Hepatocyte (in vitro differentiated cells): ENCODE measurements at regions not wholly inside any gene's neighbourhood (a gene's known extent, or its start where the extent isn't known, plus 50 kb on each side); places are given as distances from the start of the nearest gene placed in this dataset.

ENCODE experiments used
- DNase-seq: peaks from one replicate; pipeline ENCODE4 v3.0.0-alpha.2; 2016; ENCODE audit warnings: low spot score
- H2AFZ ChIP-seq: fragments of 200-600 bp; sonication (generic); 2 replicates; pipeline ENCODE4 v1.6.0; 2016; ENCODE audit warnings: antibody characterized with exemption, mild to moderate bottlenecking
- H3K27ac ChIP-seq: fragments of 200-600 bp; sonication (generic); 2 replicates; pipeline ENCODE4 v1.5.1; 2016; ENCODE audit warnings: mild to moderate bottlenecking
- H3K27me3 ChIP-seq: fragments of 200-600 bp; sonication (generic); 2 replicates; pipeline ENCODE4 v1.6.1; 2016
- H3K36me3 ChIP-seq: fragments of 200-600 bp; sonication (generic); replicated peaks from 2 replicates; pipeline ENCODE4 v1.5.1; 2016; ENCODE audit warnings: low read depth; ENCODE audit not compliant: insufficient read depth
- H3K4me1 ChIP-seq: fragments of 200-600 bp; sonication (generic); 2 replicates; pipeline ENCODE4 v1.5.1; 2016; ENCODE audit warnings: mild to moderate bottlenecking, moderate library complexity; ENCODE audit not compliant: insufficient read depth
- H3K4me2 ChIP-seq: fragments of 200-600 bp; sonication (generic); 2 replicates; pipeline ENCODE4 v1.6.0; 2016
- H3K4me3 ChIP-seq: fragments of 200-600 bp; sonication (generic); 2 replicates; pipeline ENCODE4 v1.5.1; 2016; ENCODE audit warnings: mild to moderate bottlenecking
- H3K79me2 ChIP-seq: fragments of 200-600 bp; sonication (generic); 2 replicates; pipeline ENCODE4 v1.6.0; 2017; ENCODE audit warnings: mild to moderate bottlenecking
- H3K9me2 ChIP-seq: fragments of 200-600 bp; sonication (generic); replicated peaks from 2 replicates; pipeline ENCODE4 v1.6.0; 2017; ENCODE audit warnings: mild to moderate bottlenecking; ENCODE audit not compliant: insufficient read depth
- H3K9me3 ChIP-seq: fragments of 200-600 bp; sonication (generic); 2 replicates; pipeline ENCODE4 v1.5.1; 2016; ENCODE audit warnings: low read depth, mild to moderate bottlenecking
- H4K20me1 ChIP-seq: fragments of 200-600 bp; sonication (generic); 2 replicates; pipeline ENCODE4 v1.6.0; 2016; ENCODE audit warnings: mild to moderate bottlenecking; ENCODE audit not compliant: insufficient read depth, poor library complexity, severe bottlenecking
- EZH2 ChIP-seq: fragments of 200-600 bp; sonication (generic); IDR thresholded peaks from 2 replicates; pipeline ENCODE4 v1.6.1; 2016; ENCODE audit warnings: antibody characterized with exemption, mild to moderate bottlenecking, borderline replicate concordance
- EZH2phosphoT487 ChIP-seq: fragments of 200-600 bp; sonication (generic); IDR thresholded peaks from one replicate; pipeline ENCODE4 v1.6.1; 2018; ENCODE audit warnings: antibody characterized with exemption, mild to moderate bottlenecking, low read depth, moderate library complexity; ENCODE audit not compliant: unreplicated experiment, severe bottlenecking
- WGBS: methylation state at CpG from one replicate; pipeline ENCODE4 v1.1.6; 2016; ENCODE audit warnings: low lambda C conversion rate; ENCODE audit errors: missing lambda C conversion rate; 5-methylcytosine and 5-hydroxymethylcytosine counted together
- TF ChIP-seq, protein P1 (sequence below): fragments of 200-600 bp; sonication (generic); IDR thresholded peaks from 2 replicates; pipeline ENCODE4 v1.5.1; 2016; ENCODE audit warnings: antibody characterized with exemption, mild to moderate bottlenecking; ENCODE audit not compliant: poor library complexity

- 20% methylated on average over 4 of the region's 4 CpGs for WGBS
- H2AFZ ChIP-seq: no peak overlapping the region
- TF ChIP-seq, protein P1, sequence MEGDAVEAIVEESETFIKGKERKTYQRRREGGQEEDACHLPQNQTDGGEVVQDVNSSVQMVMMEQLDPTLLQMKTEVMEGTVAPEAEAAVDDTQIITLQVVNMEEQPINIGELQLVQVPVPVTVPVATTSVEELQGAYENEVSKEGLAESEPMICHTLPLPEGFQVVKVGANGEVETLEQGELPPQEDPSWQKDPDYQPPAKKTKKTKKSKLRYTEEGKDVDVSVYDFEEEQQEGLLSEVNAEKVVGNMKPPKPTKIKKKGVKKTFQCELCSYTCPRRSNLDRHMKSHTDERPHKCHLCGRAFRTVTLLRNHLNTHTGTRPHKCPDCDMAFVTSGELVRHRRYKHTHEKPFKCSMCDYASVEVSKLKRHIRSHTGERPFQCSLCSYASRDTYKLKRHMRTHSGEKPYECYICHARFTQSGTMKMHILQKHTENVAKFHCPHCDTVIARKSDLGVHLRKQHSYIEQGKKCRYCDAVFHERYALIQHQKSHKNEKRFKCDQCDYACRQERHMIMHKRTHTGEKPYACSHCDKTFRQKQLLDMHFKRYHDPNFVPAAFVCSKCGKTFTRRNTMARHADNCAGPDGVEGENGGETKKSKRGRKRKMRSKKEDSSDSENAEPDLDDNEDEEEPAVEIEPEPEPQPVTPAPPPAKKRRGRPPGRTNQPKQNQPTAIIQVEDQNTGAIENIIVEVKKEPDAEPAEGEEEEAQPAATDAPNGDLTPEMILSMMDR: peak; percentile 47
- no peak for TF ChIP-seq EZH2phosphoT487
These were observed 304.9 kb downstream of the CDH26 start for GRCh38 chr20:60262967-60263603.

DNA sequence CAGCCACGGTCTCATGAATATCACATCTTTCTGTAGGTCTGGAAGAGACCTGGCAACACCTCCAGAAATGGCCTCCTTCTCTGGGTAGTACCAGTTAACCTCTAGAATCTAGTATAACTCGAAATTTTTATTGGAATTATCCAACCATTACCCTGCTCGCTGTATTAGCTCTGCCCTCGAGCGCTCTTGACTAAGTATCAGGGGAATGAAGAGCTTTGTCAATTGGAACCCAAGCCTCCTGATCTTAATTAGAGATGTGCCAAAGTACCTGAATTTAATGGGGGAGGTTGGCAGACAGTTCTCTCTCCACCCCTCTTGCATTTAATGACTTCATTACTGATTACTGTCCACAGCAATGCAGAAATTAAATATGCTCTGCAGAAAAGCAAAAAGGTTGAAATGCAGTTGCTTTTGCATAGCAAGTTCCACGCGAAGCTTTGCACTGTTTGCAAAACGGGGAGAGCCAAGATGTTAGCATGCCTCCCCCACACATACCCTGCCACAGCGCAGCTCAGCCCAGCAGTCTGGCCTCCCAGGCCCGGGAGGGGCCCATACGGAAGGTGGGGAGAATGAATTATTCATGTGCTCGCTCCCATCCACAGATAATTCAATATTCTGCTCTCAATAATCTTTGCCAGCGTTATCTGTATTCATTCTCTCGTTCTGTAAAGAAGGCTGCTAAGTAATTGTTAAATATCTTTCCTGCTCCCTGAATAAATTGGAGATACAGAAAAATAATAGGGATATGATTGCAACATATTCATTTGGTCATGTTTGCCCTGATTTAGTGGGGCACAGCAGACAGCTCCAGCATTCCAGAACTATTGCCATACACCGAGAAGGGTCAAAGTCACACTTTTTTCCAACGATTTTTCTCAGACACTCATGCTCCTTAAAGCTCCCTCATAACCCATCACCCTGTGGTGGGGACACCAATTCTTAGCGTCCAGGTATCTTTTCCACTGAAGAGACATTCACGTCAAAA, 305.8 kb downstream of the CDH26 start:
- Histone ChIP-seq H3K27me3 (peaks cover 19% of the 10 kb centered on the region), H3K36me3 (no peaks in the 10 kb centered on the region), H3K27ac (no peak overlapping the region), H3K9me2 (no peaks in the 10 kb centered on the region), H4K20me1 (no peaks in the 10 kb centered on the region), H3K9me3 (no peaks in the 10 kb centered on the region), H3K4me1 (no peaks in the 10 kb centered on the region), H3K4me3 (no peak overlapping the region), H3K4me2 (no peak overlapping the region), H2AFZ (no peak overlapping the region), H3K79me2 (no peaks in the 10 kb centered on the region)
- no peak for DNase-seq
- WGBS: 76% methylated on average over 18 of the region's 18 CpGs
- no peak for TF ChIP-seq EZH2phosphoT487
- TF ChIP-seq, protein P1: no peak
- TF ChIP-seq EZH2: no peak

More at GRCh38 chr20:60262967-60263603, 304.9 kb downstream of the CDH26 start:
- Histone ChIP-seq H3K4me1 (no peaks in the 10 kb centered on the region), H3K4me2 (no peak overlapping the region), H3K36me3 (no peaks in the 10 kb centered on the region), H3K9me3 (no peaks in the 10 kb centered on the region), H4K20me1 (no peaks in the 10 kb centered on the region), H3K27ac (no peak overlapping the region), H3K4me3 (no peak overlapping the region), H3K9me2 (no peaks in the 10 kb centered on the region), H3K79me2 (no peaks in the 10 kb centered on the region), H3K27me3 (peaks cover 19% of the 10 kb centered on the region)
- DNase-seq: no peak

DNA sequence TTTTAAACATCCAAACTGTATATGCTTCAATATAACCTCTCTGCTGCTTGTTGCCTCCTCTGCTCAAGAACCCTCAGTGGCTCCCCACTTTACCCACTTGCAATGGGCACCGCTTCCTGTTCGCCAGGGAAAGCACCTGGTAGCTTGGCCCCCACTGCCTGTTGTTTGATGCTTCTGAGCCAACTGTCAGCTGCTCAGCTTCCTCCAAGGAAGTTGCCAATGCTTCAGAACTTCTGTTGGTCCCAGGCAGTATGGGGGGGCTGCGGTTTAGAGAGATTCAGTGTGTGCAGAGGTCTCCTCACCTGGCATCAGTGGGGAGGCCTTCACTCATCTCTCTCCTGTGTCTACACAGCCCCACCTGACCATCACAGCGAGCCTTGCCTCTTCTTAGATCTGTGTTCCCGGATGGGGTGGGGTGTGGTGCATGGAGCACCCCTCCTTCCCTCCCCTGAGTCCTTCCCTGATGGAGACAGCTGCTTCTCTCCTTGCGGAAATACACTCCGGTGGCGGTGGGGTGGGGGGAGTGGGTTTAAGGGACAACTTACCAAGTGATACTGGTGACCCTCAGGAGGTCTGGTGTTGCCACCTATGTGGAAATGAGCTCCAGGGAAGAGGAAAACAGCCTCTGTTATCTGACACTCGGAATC, 308.1 kb downstream of the CDH26 start:
- Histone ChIP-seq H3K36me3 (no peaks in the 10 kb centered on the region), H3K9me2 (no peaks in the 10 kb centered on the region), H3K4me3 (no peak overlapping the region), H3K27me3 (peaks cover 7% of the 10 kb centered on the region), H3K27ac (no peak overlapping the region), H3K79me2 (no peaks in the 10 kb centered on the region), H4K20me1 (no peaks in the 10 kb centered on the region), H3K4me1 (no peaks in the 10 kb centered on the region), H3K4me2 (no peak overlapping the region), H3K9me3 (no peaks in the 10 kb centered on the region), H2AFZ (no peak overlapping the region)
- no peak for TF ChIP-seq EZH2
- TF ChIP-seq, protein P1: no peak
- WGBS: 78% methylated on average over 9 of the region's 9 CpGs
- DNase-seq: no peak
